ENCODE measurements at regions not wholly inside any gene's neighbourhood (a gene's known extent, or its start where the extent isn't known, plus 50 kb on each side); places are given as distances from the start of the nearest gene placed in this dataset.
"Not testable (repeated sequence)": the region's sequence is repeated elsewhere in the genome, so short reads cannot be mapped to it uniquely, and the experiment has no call there.

DNA sequence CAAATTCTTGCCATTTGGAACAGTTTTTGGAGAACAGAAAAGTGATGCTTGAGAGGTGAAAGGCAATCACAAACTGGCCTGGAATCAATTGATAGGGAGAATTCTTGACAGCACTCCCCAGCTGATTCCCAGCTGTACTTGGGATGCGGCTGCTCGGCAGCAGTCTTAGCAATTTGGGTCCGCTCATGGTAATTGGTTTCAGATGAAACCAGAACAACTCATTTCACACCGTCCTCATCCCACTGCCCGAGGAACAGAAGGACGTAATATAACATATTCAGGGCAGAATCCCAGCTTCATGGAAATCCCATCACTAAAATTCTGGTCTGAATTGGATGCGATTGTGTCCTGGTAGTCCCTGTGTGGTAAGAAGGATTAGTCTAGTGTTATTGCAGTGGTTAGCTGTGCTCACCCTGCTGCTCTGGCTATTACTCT lies 223.3 kb upstream of the FERD3L start:
- ATAC-seq (ENCODE audit: low read depth) = no peak
- H3K4me1 Mint-ChIP-seq = no peaks in the 10 kb centered on the region
- no peaks in the 10 kb centered on the region for H3K27me3 Mint-ChIP-seq
- no peak for DNase-seq (ENCODE audit: low spot score in 2 of 2)
- H3K36me3 Mint-ChIP-seq = no peaks in the 10 kb centered on the region
- no peaks in the 10 kb centered on the region for H3K9me3 Mint-ChIP-seq
- H3K4me3 Mint-ChIP-seq = no peak overlapping the region
- no peak overlapping the region for H3K27ac Mint-ChIP-seq

DNA sequence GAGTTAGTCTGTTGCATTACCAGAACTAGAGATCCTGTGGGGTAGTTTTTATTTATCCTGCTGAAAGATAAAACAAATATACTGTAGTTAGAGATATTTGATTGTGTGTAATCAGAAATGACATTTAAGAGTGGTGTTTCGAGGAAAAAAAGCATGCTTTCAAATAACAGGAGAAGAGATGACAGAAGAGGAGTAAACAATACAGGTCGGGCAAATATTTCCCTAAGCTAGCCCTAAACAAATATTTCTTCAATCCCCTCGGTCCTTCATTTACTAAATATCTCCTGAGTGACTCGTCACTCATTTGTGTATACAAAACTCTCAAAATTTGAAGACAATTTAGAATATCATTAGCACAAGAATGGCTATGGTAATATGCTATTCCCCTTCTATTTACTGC lies 219.7 kb upstream of the FERD3L start:
- Mint-ChIP-seq H3K27ac (no peak overlapping the region), H3K4me3 (no peak overlapping the region), H3K9me3 (no peaks in the 10 kb centered on the region), H3K27me3 (no peaks in the 10 kb centered on the region), H3K36me3 (no peaks in the 10 kb centered on the region), H3K4me1 (no peaks in the 10 kb centered on the region)
- ATAC-seq (ENCODE audit: low read depth) (no peak), DNase-seq (ENCODE audit: low spot score in 2 of 2) (no peak)

DNA sequence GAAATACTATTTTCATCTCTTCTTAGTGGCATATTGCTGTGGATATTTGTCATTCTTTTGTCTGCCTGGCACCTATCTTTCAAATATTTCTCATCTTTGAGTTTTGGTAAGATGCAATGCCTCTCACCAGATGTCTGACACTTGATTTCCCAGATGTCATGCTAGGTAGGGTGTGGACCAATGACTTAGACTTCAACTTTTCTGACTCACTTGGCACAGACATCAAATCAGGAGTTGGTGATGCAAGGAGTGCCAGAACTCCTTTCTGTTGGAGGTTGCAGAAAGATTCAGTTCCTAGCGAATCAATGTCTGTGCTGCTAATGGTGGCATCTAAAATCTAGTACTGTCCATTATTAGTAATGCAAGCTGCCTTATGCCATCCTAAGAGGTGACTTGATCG lies 216.9 kb upstream of the FERD3L start:
- ATAC-seq (ENCODE audit: low read depth) (no peak), DNase-seq (ENCODE audit: low spot score in 2 of 2) (no peak)
- H3K27me3 Mint-ChIP-seq = no peaks in the 10 kb centered on the region
- no peaks in the 10 kb centered on the region for H3K36me3 Mint-ChIP-seq
- H3K9me3 Mint-ChIP-seq = no peaks in the 10 kb centered on the region
- no peaks in the 10 kb centered on the region for H3K4me1 Mint-ChIP-seq
- H3K4me3 Mint-ChIP-seq = no peak overlapping the region
- no peak overlapping the region for H3K27ac Mint-ChIP-seq

DNA sequence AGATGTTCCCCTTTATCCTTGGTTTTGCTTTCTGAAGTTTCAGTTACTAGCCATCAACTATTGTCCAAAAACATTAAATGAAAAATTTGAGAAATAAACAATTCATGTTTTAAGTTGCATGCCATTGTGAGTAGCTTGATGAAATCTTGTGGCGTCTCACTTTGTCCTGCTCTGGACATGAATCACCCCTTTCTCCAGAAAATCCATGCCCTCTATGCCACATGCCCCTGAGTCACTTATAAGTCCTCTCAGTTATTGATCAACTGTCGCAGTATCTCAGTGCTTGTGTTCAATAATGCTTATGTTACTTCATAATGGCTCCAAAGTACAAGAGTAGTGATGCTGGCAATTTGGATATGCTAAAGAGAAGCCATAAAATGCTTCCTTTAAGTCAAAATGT lies 208.0 kb upstream of the FERD3L start:
- Mint-ChIP-seq H3K4me3 (no peak overlapping the region), H3K27me3 (no peaks in the 10 kb centered on the region)

DNA sequence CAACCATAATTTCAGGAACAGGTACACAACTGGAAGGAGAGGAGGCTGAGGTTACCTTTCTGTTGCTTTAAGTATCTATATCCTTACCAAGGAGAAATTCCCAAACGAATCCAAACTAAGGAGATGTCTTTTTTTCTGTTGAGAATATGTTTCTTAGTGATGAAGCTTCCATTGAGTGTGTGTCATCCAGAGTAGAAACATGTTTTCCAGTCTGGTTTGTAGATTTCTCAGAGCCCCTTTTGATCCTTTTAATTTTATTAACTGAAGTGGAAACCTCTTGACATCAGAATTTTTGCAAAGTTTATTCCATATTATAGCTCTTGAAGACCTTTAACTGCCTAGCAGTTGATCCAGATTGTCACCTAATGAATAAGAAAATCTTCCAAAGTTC lies 207.1 kb upstream of the FERD3L start:
- DNase-seq (ENCODE audit: low spot score in 2 of 2) = no peak
- no peak overlapping the region for H3K27ac Mint-ChIP-seq
- no peak for ATAC-seq (ENCODE audit: low read depth)
- H3K9me3 Mint-ChIP-seq = no peaks in the 10 kb centered on the region
- no peaks in the 10 kb centered on the region for H3K36me3 Mint-ChIP-seq
- no peaks in the 10 kb centered on the region for H3K27me3 Mint-ChIP-seq
- H3K4me3 Mint-ChIP-seq = no peak overlapping the region
- no peaks in the 10 kb centered on the region for H3K4me1 Mint-ChIP-seq

More for the DNA sequence above, 208.0 kb upstream of the FERD3L start:
- Mint-ChIP-seq H3K27ac (no peak overlapping the region), H3K4me1 (no peaks in the 10 kb centered on the region), H3K36me3 (no peaks in the 10 kb centered on the region), H3K9me3 (no peaks in the 10 kb centered on the region)
- DNase-seq (ENCODE audit: low spot score in 2 of 2) (no peak), ATAC-seq (ENCODE audit: low read depth) (no peak)

DNA sequence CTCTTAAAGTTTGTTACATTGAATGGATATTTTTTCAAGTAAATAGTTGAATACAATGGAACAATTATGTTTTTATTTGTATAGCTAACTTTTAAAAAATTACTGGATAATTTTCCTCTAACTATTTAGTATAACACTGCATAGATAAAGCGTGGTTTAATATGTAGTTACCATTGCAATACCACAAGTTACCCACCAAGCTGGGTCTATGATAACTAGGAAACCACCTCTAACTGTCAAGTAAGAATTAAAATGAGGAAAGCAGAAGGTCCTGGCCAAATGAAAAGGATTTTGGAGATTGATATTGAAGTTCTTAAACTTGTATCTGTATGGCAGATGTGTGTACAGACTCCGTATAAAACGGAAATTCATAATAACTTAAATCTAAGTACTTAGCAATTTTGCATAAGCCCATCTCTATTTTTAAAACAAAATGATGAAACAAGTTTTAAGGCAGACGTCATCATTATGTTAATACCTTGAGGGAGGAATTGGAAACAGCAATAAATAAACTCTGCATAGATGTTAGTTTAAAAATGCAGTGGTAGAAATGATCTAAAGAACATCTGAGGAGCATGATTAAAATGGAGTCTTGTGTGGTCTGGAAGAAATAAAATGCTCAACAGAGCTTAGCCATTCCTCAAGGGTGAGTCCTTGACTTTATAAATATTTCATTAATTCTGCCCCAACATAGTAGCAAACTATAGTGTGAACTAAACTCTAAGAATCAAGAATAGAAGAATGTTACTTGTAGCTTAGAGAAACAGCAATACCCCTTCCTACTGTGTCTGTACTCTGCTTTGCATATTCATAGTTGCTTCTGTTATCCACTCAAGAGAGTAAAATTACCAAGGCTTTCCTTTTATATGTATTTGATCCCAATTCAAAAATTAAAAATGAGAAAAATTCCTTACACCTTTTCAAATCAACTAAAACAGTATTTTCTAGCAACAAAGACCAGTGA lies 206.4 kb upstream of the FERD3L start:
- DNase-seq (ENCODE audit: low spot score in 2 of 2) (no peak), ATAC-seq (ENCODE audit: low read depth) (no peak)
- Mint-ChIP-seq H3K27ac (no peak overlapping the region), H3K9me3 (no peaks in the 10 kb centered on the region), H3K36me3 (no peaks in the 10 kb centered on the region), H3K27me3 (no peaks in the 10 kb centered on the region), H3K4me3 (no peak overlapping the region), H3K4me1 (no peaks in the 10 kb centered on the region)

DNA sequence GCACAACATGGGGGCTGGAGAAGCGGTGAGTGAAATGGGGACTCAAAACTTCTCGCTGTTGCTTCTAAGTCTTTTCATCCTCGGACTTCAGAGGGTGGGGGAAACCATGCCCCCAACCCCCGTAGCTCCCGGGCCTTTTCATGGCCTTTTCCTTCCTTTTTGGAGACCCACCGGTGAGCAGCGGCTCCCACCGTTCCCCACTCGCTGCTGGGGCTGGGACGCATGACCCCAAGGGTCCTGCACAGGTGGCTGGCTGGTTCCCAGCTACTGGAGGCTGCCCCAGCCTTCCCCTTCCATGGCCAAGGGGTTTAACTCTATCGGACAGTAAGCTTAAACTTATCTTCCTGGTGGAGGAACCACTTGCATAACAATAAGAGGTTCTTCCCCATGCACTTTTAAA lies 194.3 kb upstream of the FERD3L start:
- no peaks in the 10 kb centered on the region for H3K9me3 Mint-ChIP-seq
- no peaks in the 10 kb centered on the region for H3K27me3 Mint-ChIP-seq
- DNase-seq (ENCODE audit: low spot score in 2 of 2) = no peak
- no peaks in the 10 kb centered on the region for H3K4me1 Mint-ChIP-seq
- no peak for ATAC-seq (ENCODE audit: low read depth)
- H3K4me3 Mint-ChIP-seq = no peak overlapping the region
- no peaks in the 10 kb centered on the region for H3K36me3 Mint-ChIP-seq
- no peak overlapping the region for H3K27ac Mint-ChIP-seq

DNA sequence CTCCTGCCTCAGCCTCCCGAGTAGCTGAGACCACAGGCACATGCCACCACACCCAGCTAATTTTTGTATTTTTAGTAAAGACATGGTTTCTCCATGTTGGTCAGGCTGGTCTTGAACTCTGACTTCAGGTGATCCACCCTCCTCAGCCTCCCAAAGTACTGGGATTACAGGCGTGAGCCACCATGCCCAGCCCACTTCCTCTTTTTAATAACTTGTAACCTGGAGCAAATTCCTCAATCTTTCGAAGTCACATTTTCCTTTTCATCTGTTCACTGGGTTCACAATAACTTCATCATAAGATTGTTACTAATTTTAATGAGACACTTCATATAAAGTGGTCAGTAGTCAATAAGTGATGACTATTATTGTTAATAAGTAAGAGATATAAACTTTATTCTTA lies 193.3 kb upstream of the FERD3L start:
- H3K27me3 Mint-ChIP-seq; H3K9me3 Mint-ChIP-seq; H3K27ac Mint-ChIP-seq; DNase-seq (ENCODE audit: low spot score in 2 of 2); H3K4me1 Mint-ChIP-seq; H3K36me3 Mint-ChIP-seq; H3K4me3 Mint-ChIP-seq; ATAC-seq (ENCODE audit: low read depth): not testable (repeated sequence)

DNA sequence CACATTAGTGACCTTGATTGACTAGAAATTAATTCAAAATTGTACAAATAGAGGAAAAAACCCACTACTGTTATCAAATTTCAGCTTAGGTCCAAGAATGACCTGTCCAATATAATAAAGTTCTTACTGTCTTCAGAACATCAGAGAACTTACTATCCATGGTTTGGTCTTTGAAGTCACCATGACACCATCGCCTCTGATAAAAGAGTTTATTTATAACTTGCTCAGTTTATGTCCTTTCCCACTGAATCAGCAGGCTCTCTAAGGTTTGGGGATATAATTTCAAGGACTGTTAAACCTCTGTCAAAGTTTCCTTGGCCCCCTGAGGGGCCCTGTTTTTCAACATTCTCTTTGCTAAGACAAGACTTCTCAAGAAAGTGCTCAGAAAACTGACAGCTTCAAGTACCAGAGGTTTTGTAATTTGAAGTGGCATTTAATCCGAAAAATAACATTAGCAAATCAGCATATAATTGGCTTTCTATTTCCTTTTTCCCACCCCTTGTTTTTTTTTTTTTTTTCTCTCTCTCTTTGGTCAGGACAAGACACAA lies 191.7 kb upstream of the FERD3L start:
- Mint-ChIP-seq H3K4me1 (no peaks in the 10 kb centered on the region), H3K27ac (no peak overlapping the region), H3K27me3 (no peaks in the 10 kb centered on the region), H3K4me3 (no peak overlapping the region), H3K9me3 (no peaks in the 10 kb centered on the region), H3K36me3 (no peaks in the 10 kb centered on the region)
- DNase-seq (ENCODE audit: low spot score in 2 of 2) (no peak), ATAC-seq (ENCODE audit: low read depth) (no peak)

DNA sequence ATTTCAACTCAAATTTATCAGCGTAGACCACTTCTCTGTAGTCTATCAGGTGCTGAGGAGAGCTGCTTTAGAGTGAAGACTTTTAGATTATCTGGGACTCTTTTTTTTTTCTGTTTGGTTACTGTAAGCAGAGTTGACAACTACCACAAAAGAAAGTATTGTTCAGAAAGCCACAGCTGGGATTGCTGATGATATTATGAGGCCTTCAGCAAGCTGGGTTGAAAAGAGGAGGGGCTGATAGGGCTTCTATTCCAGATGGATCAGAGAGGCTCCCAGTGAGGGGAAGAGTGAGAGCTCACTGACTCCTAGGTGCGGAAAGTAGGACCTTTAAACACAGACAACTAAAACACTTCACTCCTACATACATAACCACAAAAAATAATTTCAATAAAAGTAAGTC lies 188.5 kb upstream of the FERD3L start:
- Mint-ChIP-seq H3K4me1 (no peaks in the 10 kb centered on the region), H3K9me3 (no peaks in the 10 kb centered on the region), H3K27me3 (no peaks in the 10 kb centered on the region), H3K4me3 (no peak overlapping the region), H3K36me3 (no peaks in the 10 kb centered on the region), H3K27ac (no peak overlapping the region)
- no peak for ATAC-seq (ENCODE audit: low read depth)
- DNase-seq (ENCODE audit: low spot score in 2 of 2) = no peak

DNA sequence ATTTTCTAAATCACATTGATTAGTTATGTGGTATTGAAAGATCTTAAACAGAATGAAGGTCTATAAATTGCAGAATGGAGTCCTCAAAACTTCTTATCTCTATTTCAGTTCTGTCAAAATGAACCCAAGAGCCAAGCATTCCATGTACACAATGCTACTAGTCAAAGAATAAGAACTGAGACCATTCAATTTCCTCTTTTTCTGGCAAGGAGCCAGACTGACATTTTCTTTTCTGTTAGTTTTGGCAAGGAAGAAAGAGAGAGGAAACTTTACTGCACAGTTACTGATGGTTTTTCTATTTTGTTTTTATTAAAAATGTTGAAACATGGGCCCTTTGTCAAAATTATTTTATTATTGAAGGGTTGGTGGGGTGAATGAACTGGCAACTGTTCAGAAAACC lies 181.8 kb upstream of the FERD3L start:
- H3K36me3 Mint-ChIP-seq = no peaks in the 10 kb centered on the region
- H3K4me3 Mint-ChIP-seq = no peak overlapping the region
- H3K27me3 Mint-ChIP-seq = no peaks in the 10 kb centered on the region
- H3K27ac Mint-ChIP-seq = no peak overlapping the region
- ATAC-seq (ENCODE audit: low read depth) = no peak
- no peak for DNase-seq (ENCODE audit: low spot score in 2 of 2)
- H3K4me1 Mint-ChIP-seq = no peaks in the 10 kb centered on the region
- no peaks in the 10 kb centered on the region for H3K9me3 Mint-ChIP-seq

DNA sequence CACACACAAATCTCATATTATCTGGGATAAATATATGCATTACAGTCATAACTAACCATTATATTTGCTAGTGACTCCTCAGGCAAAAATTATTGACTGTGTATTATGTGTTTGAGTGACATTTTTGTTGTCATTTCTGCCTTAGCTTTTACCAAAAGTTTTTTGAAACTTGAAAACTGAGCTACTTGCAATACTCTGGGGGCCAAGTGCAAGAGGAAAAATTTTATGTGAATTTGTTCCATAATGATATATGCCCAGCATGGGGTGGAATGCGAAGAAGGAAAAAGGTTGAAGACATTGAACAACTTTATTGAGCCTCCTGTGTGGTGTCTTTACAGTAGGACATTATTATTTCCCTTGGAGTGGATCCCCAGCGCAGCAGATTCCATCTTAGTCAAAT lies 176.8 kb upstream of the FERD3L start:
- H3K27ac Mint-ChIP-seq = no peak overlapping the region
- DNase-seq (ENCODE audit: low spot score in 2 of 2) = no peak
- no peak overlapping the region for H3K4me3 Mint-ChIP-seq

DNA sequence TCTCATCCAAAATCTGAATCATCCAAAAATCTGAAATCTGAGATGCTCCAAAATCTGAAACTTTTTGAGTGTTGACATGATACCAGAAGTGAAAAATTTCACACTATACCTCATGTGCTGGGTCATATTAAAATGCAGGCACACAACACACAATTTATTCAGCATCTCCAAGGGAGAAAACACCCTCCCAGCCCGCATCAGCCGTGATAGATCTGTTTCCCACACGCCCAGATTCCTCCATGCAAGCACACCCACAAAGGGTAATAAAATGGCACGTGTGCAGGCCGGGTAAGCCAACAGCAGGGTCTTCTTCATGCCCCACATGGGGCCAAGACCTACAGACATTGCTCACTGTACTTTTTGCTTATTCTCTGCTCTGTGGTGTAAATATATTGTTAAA lies 173.1 kb upstream of the FERD3L start:
- H3K9me3 Mint-ChIP-seq = peaks cover 2% of the 10 kb centered on the region
- ATAC-seq (ENCODE audit: low read depth) (no peak), DNase-seq (ENCODE audit: low spot score in 2 of 2) (no peak)
- no peaks in the 10 kb centered on the region for H3K27me3 Mint-ChIP-seq
- H3K27ac Mint-ChIP-seq = no peak overlapping the region
- H3K36me3 Mint-ChIP-seq = no peaks in the 10 kb centered on the region
- H3K4me1 Mint-ChIP-seq = no peaks in the 10 kb centered on the region
- H3K4me3 Mint-ChIP-seq = no peak overlapping the region

More for the DNA sequence above, 176.8 kb upstream of the FERD3L start:
- Mint-ChIP-seq H3K27me3 (no peaks in the 10 kb centered on the region), H3K4me1 (no peaks in the 10 kb centered on the region), H3K36me3 (no peaks in the 10 kb centered on the region), H3K9me3 (peaks cover 2% of the 10 kb centered on the region)
- ATAC-seq (ENCODE audit: low read depth) = no peak

DNA sequence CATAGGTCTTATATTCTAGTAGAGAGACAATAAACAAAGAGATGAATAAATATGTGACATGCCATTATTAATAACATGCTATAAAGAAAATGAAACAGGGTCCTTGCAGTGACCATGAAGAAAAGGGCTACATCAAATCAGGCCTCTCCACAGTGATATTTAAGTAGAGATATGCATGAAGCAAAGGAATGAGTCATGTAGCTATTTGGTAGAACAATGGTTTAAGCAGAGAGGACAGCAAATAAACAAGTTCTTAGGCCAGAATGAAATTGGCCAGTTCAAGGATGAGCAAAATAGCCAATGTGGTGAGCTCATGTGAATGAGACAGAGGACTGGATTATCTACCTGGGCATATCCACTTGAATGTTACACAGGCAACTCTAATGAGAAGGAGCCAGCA lies 172.2 kb upstream of the FERD3L start:
- H3K9me3 Mint-ChIP-seq = peaks cover 2% of the 10 kb centered on the region
- DNase-seq (ENCODE audit: low spot score in 2 of 2) (no peak), ATAC-seq (ENCODE audit: low read depth) (no peak)
- no peaks in the 10 kb centered on the region for H3K4me1 Mint-ChIP-seq
- H3K4me3 Mint-ChIP-seq = no peak overlapping the region
- H3K36me3 Mint-ChIP-seq = no peaks in the 10 kb centered on the region
- no peak overlapping the region for H3K27ac Mint-ChIP-seq
- no peaks in the 10 kb centered on the region for H3K27me3 Mint-ChIP-seq

DNA sequence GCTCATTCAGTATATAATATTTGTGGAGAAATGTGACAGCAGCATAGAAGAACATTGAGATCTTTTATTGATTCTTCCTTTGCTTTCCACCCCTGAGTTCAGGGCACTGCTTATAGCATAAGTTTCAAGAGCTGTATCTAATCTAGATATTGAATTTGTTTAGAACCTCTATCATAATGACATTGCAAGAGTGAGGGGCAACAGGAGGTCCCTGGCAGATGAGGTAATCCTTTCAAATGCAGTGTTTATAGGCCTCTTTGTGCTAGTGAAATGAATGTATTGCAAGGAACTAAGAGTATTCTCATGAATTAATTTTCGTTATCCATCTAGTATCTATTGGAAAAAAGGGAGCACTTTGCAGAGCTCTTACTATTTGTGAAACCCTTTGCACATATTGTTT lies 167.2 kb upstream of the FERD3L start:
- Mint-ChIP-seq H3K36me3 (no peaks in the 10 kb centered on the region), H3K27ac (no peak overlapping the region), H3K9me3 (no peaks in the 10 kb centered on the region), H3K4me1 (no peaks in the 10 kb centered on the region), H3K4me3 (no peak overlapping the region), H3K27me3 (no peaks in the 10 kb centered on the region)
- ATAC-seq (ENCODE audit: low read depth) (no peak), DNase-seq (ENCODE audit: low spot score in 2 of 2) (no peak)

Data from memory B cell (primary cell).